Liver (tissue), 6 donors: ENCODE measurements at regions not wholly inside any gene's neighbourhood (a gene's known extent, or its start where the extent isn't known, plus 50 kb on each side); places are given as distances from the start of the nearest gene placed in this dataset.
"Not testable (repeated sequence)": the region's sequence is repeated elsewhere in the genome, so short reads cannot be mapped to it uniquely, and the experiment has no call there.

Source experiments
- DNase-seq: peaks from one replicate; pipeline ENCODE4 v3.0.0-alpha.2; 2017; ENCODE audit warnings: low spot score
- H3K27ac ChIP-seq, 2 donors: one replicate each; pipeline ENCODE4 v1.7.0; 2013; ENCODE audit warnings: inconsistent platforms in 2 of 2, low read length in 2 of 2, control low read depth in 1 of 2, low read depth in 1 of 2, mild to moderate bottlenecking in 1 of 2
- H3K27me3 ChIP-seq, 4 donors: one replicate each; pipeline versions ENCODE4 v1.6.1 to v1.7.0; 2013; ENCODE audit warnings: low read length in 3 of 4, inconsistent platforms in 1 of 4, mild to moderate bottlenecking in 1 of 4, moderate library complexity in 1 of 4; ENCODE audit not compliant: control insufficient read depth in 4 of 4, insufficient read depth in 4 of 4
- H3K36me3 ChIP-seq, 4 donors: one replicate each; pipeline versions ENCODE4 v1.6.1 to v1.7.0; 2013; ENCODE audit warnings: low read length in 3 of 4, mild to moderate bottlenecking in 3 of 4, low read depth in 1 of 4, moderate library complexity in 1 of 4; ENCODE audit not compliant: control insufficient read depth in 4 of 4, insufficient read depth in 3 of 4
- H3K4me1 ChIP-seq, 4 donors: one replicate each; pipeline versions ENCODE4 v1.6.1 to v1.7.0; 2013; ENCODE audit warnings: low read length in 3 of 4, mild to moderate bottlenecking in 3 of 4, moderate library complexity in 1 of 4; ENCODE audit not compliant: control insufficient read depth in 4 of 4, insufficient read depth in 4 of 4
- H3K4me3 ChIP-seq, 3 donors: one replicate each; pipeline versions ENCODE4 v1.6.1 to v1.7.0; 2013; ENCODE audit warnings: low read length in 3 of 3, control low read depth in 1 of 3, low read depth in 1 of 3, mild to moderate bottlenecking in 1 of 3
- H3K9ac ChIP-seq, 2 donors: one replicate each; pipeline ENCODE4 v1.7.0; 2013; ENCODE audit warnings: low read length in 2 of 2, mild to moderate bottlenecking in 2 of 2, moderate library complexity in 2 of 2, control low read depth in 1 of 2, low read depth in 1 of 2
- H3K9me3 ChIP-seq, 4 donors: one replicate each; pipeline versions ENCODE4 v1.6.1 to v1.7.0; 2013; ENCODE audit warnings: low read length in 3 of 4; ENCODE audit not compliant: control insufficient read depth in 4 of 4
- WGBS: extraction: QIAGEN DNeasy Blood & Tissue Kit; methylation state at CpG from one replicate; pipeline ENCODE4 v1.1.7; 2013; 5-methylcytosine and 5-hydroxymethylcytosine counted together
- donor health status: healthy.
- donor health status: healthy.
- donor health status: healthy.

- not testable (repeated sequence) for H3K27me3 ChIP-seq, H3K9me3 ChIP-seq, H3K27ac ChIP-seq, H3K36me3 ChIP-seq, H3K4me3 ChIP-seq, H3K4me1 ChIP-seq, H3K9ac ChIP-seq, DNase-seq
- WGBS, result 86% methylated on average over 3 of the region's 3 CpGs
Measured at GRCh38 chr1:120981489-120982094, 92.0 kb downstream of the PPIAL4A start.

- H3K36me3 ChIP-seq, H3K27ac ChIP-seq, DNase-seq, H3K9ac ChIP-seq, H3K4me3 ChIP-seq, H3K4me1 ChIP-seq, H3K27me3 ChIP-seq, H3K9me3 ChIP-seq: not testable (repeated sequence)
- 92% methylated on average over 2 of the region's 2 CpGs for WGBS
Measured at GRCh38 chr1:120994614-120995013, 105.0 kb downstream of the PPIAL4A start.

GRCh38 chr1:120995025-120995424 is 105.5 kb downstream of the PPIAL4A start:
- not testable (repeated sequence) for H3K27ac ChIP-seq, H3K4me3 ChIP-seq, H3K27me3 ChIP-seq, H3K9me3 ChIP-seq, DNase-seq, H3K36me3 ChIP-seq, H3K4me1 ChIP-seq, H3K9ac ChIP-seq
- WGBS, result no CpG with 5 or more reads among the region's 1 CpG

- H3K27me3 ChIP-seq, H3K9ac ChIP-seq, H3K4me1 ChIP-seq, H3K27ac ChIP-seq, H3K36me3 ChIP-seq, DNase-seq, H3K9me3 ChIP-seq, H3K4me3 ChIP-seq: not testable (repeated sequence)
- WGBS, result 89% methylated on average over 3 of the region's 10 CpGs
Measured at GRCh38 chr1:121001090-121001726, 111.6 kb downstream of the PPIAL4A start.

GRCh38 chr1:121003230-121003629 is 113.7 kb downstream of the PPIAL4A start:
- not testable (repeated sequence) for H3K9me3 ChIP-seq, H3K27ac ChIP-seq, H3K4me1 ChIP-seq, H3K4me3 ChIP-seq, DNase-seq, H3K9ac ChIP-seq, H3K27me3 ChIP-seq, H3K36me3 ChIP-seq
- 57% methylated on average over 1 of the region's 3 CpGs for WGBS

GRCh38 chr1:121006826-121007225 is 117.3 kb downstream of the PPIAL4A start:
- not testable (repeated sequence) for H3K36me3 ChIP-seq, DNase-seq, H3K4me1 ChIP-seq, H3K9ac ChIP-seq, H3K27ac ChIP-seq, H3K4me3 ChIP-seq, H3K27me3 ChIP-seq, H3K9me3 ChIP-seq
- 26% methylated on average over 21 of the region's 21 CpGs for WGBS

GRCh38 chr1:121007755-121008154 is 118.2 kb downstream of the PPIAL4A start:
- H3K36me3 ChIP-seq, H3K4me1 ChIP-seq, H3K4me3 ChIP-seq, H3K27me3 ChIP-seq, H3K9me3 ChIP-seq, DNase-seq, H3K9ac ChIP-seq, H3K27ac ChIP-seq: not testable (repeated sequence)
- WGBS, result 21% methylated on average over 7 of the region's 10 CpGs

- H3K36me3 ChIP-seq, H3K9ac ChIP-seq, DNase-seq, H3K27ac ChIP-seq, H3K4me1 ChIP-seq, H3K27me3 ChIP-seq, H3K4me3 ChIP-seq, H3K9me3 ChIP-seq: not testable (repeated sequence)
- 9% methylated on average over 44 of the region's 46 CpGs for WGBS
Measured at GRCh38 chr1:121008512-121009215, 119.1 kb downstream of the PPIAL4A start.
